GM19023 (cell line): ENCODE measurements at regions not wholly inside any gene's neighbourhood (a gene's known extent, or its start where the extent isn't known, plus 50 kb on each side); places are given as distances from the start of the nearest gene placed in this dataset.

Source experiments
- ATAC-seq: cut with Tn5 transposase; IDR thresholded peaks from one replicate; pipeline ENCODE4 v1.9.1; 2021; ENCODE audit warnings: mild to moderate bottlenecking, moderate library complexity; ENCODE audit not compliant: unreplicated experiment

DNA sequence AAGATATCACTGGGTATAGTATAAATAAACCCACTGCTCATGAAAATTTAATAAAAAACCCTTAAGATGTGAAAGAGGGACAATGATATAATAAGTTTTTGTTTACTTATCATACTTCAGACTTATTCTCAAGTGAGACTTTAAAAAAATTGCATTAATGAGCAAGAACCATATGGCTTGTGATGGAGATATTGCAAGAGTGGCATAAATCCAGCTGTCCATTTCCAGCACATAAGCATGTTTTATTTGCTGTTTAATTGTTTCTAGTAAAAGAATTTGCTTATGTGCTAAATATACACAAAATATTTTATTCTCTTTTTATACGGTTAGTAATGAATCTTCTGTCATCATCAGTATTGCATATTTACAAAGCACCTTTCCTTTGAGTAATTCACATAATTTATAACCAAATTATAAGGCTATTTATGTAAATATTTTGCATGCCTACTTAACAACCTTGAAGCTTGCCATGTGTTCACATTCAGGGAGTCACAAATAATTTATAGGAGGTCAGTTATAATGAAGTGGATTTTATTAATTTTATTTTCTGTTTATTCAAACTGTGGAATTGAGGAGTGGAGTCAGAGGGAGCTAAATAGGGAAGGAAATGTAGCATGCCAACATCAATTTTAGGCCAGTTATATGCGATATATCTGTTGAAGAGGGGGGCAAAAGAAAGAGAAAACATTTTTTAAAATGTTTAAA is 318.5 kb upstream of the CWC22 start:
- ATAC-seq = no peak

GRCh38 chr2:180324182-180324581 is 317.1 kb upstream of the CWC22 start:
- ATAC-seq = no peak

DNA sequence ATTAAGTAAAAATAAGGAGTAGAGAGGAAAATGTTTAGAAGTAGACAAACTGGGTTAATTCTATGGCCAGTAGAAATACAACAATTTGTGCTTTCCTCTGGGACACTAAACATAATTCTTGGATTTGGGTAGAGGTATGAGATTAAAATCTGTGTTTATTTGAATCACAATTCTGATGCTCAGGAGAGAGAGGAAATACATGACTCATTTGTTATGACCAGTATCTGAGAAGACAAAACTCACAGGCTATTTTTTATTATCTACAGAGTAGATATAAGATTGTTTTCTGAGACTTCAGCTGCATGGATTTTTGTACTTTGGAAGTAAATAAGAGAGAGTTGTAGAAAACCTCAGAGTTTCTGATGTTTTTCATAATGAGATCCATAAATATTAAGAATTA is 315.7 kb upstream of the CWC22 start:
- no peak for ATAC-seq

GRCh38 chr2:180319586-180320405 is 312.7 kb upstream of the CWC22 start:
- ATAC-seq = no peak

DNA sequence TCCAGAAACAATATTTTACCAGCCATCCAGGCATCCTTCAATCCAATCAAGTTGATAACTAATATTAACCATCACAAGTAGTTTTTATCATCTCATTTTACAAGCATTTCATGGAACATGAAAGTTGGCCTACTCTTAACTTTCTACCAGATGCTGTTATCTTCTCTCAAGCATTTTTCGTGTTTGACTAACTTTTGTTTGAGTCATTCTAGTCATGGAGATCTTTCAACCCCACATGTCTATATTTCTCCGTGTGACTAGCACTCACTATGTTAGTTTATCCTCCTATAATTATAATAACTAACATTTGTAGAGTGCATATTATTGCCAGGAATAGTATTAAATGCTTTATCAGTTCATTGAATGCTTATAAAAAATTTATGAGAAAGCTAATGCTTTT is 307.0 kb upstream of the CWC22 start:
- ATAC-seq = no peak

GRCh38 chr2:180312542-180312941 is 305.4 kb upstream of the CWC22 start:
- no peak for ATAC-seq

- no peak for ATAC-seq
Observed at GRCh38 chr2:180307096-180307495, 300.0 kb upstream of the CWC22 start.

DNA sequence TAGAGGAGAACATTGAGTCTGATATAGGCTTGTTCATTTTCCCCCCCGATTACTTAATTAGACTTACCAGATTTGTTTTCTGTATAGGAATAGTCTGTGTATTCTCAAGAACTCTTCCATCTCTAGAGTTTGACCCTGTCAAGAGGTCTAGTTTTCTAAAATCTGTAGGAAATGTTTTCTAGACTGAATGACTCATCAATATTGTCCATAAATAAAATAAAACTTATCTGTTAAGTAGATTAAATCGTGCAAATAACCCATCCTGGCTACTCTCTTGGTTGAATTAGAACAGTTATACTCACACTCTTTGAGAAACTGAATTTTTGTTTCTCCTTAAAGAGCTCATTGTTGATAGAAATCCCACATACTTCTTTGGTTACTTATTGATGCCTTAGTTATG is 299.2 kb upstream of the CWC22 start:
- ATAC-seq = no peak

- ATAC-seq = no peak
Observed at GRCh38 chr2:180291552-180292421, 284.7 kb upstream of the CWC22 start.

GRCh38 chr2:180291060-180291459 is 284.0 kb upstream of the CWC22 start:
- ATAC-seq = no peak

DNA sequence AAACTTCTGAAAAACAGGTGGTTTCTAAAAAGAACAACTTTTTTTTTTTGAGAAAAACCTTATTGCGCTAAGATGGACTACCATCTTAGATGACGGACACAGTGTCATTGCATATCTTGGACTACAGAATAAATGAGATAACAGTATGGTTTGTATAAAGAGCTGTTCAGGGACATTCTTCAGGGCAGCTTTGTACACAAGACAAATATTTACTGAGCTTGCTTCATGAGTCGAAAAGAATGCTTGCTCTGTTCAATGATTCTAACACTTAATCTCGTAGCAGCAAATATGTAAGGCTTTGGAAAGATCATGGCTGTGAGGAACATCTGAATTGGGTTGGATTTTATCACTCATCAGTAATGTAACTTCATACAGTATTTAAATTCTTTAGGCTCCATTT is 282.5 kb upstream of the CWC22 start:
- no peak for ATAC-seq

DNA sequence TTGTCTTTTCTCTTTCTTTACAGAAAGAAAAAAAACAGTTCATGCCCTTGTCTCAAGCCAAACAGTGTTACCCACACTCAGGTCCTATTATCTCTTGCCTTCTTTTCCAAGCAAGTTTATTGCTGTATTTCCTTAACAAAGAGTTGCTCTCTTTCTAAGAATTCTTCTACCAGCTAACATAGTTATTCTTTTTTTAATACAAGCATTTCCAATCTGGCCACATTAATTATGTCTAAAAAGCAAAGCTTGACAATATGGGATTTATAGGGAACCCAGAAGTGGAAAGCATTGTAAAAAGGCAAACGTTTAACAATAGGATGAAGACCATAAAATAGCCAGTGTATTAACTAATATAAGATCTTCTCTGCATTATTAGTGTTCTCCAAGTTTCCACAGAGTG is 272.5 kb upstream of the CWC22 start:
- no peak for ATAC-seq

- ATAC-seq = no peak
Observed at GRCh38 chr2:180276733-180277132, 269.6 kb upstream of the CWC22 start.

GRCh38 chr2:180268006-180268405 is 260.9 kb upstream of the CWC22 start:
- ATAC-seq = no peak

GRCh38 chr2:180261976-180262375 is 254.9 kb upstream of the CWC22 start:
- ATAC-seq = no peak

GRCh38 chr2:180258579-180258978 is 251.5 kb upstream of the CWC22 start:
- no peak for ATAC-seq

DNA sequence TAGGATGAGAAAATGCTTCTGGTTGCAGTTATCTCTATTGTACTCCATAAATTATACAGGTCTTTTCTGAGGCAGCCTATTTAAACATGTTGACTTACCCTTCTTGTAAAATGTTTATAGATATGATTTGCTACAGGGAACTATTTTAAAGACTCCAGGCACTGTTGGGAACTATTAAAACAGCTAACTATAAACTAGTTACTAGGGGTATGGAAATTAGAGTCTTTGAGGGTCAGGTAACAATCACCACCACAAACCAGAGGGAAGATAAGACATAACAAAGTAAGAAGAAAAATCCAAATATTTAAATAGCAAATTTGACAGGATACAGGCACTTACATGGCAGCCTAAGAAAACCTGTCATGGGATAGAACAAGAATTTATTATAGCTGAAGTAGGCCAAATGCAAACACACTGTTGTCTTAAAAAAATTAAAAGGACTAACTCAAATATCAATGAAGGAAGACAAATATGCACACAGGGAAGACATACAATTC is 251.0 kb upstream of the CWC22 start:
- ATAC-seq = no peak

GRCh38 chr2:180257247-180257646 is 250.2 kb upstream of the CWC22 start:
- ATAC-seq = no peak

DNA sequence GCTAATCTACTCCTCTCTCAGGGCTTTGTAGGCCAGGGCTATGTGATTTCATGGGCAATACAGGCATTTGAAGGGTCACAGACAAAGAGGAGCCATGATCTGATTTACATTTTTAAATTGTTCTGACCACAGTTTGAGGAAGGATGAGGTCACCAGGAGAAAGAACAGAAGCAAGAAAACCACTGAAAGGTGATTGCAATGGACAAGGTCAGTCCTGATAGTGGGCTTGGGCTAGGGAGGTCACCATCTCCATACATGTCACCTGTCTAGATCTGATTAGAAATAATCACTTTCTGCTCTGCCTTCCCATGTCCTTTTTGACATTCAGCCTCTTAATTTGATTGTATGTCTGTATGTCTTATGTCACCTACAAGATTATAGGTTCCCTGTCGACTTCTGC is 248.9 kb upstream of the CWC22 start:
- ATAC-seq = no peak

- ATAC-seq = no peak
Observed at GRCh38 chr2:180254872-180255271, 247.8 kb upstream of the CWC22 start.

DNA sequence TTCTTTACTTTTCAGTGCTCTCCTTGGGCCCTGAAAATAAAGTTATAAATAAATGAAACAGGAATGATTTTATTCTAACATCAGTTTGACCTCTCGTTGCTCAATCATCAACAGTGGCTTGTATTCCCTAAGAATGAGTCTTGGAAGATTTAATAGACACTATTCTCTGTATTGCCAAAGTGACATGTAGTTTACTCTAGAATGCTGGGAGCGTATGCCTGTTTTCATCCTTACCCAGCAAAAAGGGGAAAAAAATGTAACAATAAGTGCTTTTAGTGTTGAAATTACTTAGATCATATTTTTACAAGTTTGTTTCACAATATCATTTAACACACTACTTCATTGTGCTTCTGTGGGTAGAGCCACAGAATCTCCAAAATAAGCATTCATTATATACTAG is 240.6 kb upstream of the CWC22 start:
- no peak for ATAC-seq
